Activated gamma-delta T cell treated with Interleukin-2 at 50 U/mL for 16 hours (primary cell): ENCODE measurements at regions not wholly inside any gene's neighbourhood (a gene's known extent, or its start where the extent isn't known, plus 50 kb on each side); places are given as distances from the start of the nearest gene placed in this dataset.

Experiments
- DNase-seq: peaks from one replicate; pipeline ENCODE4 v3.0.0-alpha.2; 2020

GRCh38 chr13:90116121-90116520 is 1231.4 kb upstream of the MIR17HG start:
- no peak for DNase-seq

- DNase-seq: no peak
These were observed 1228.9 kb upstream of the MIR17HG start for GRCh38 chr13:90118467-90119071.

GRCh38 chr13:90120026-90120425 is 1227.5 kb upstream of the MIR17HG start:
- DNase-seq: no peak

GRCh38 chr13:90121784-90122183 is 1225.7 kb upstream of the MIR17HG start:
- no peak for DNase-seq

GRCh38 chr13:90122531-90122930 is 1225.0 kb upstream of the MIR17HG start:
- DNase-seq: no peak

GRCh38 chr13:90135558-90135957 is 1211.9 kb upstream of the MIR17HG start:
- no peak for DNase-seq

GRCh38 chr13:90142251-90142650 is 1205.2 kb upstream of the MIR17HG start:
- no peak for DNase-seq

GRCh38 chr13:90154311-90154960 is 1193.1 kb upstream of the MIR17HG start:
- no peak for DNase-seq

- DNase-seq: no peak
These were observed 1191.1 kb upstream of the MIR17HG start for GRCh38 chr13:90156390-90156789.

- DNase-seq: no peak
These were observed 1178.5 kb upstream of the MIR17HG start for GRCh38 chr13:90168953-90169352.

- no peak for DNase-seq
These were observed 1177.3 kb upstream of the MIR17HG start for GRCh38 chr13:90170208-90170607.

- no peak for DNase-seq
These were observed 1175.8 kb upstream of the MIR17HG start for GRCh38 chr13:90171649-90172048.

GRCh38 chr13:90177512-90177911 is 1170.0 kb upstream of the MIR17HG start:
- DNase-seq: no peak

- DNase-seq: no peak
These were observed 1163.1 kb upstream of the MIR17HG start for GRCh38 chr13:90184355-90184754.

GRCh38 chr13:90185734-90186133 is 1161.8 kb upstream of the MIR17HG start:
- no peak for DNase-seq

GRCh38 chr13:90187478-90188350 is 1159.8 kb upstream of the MIR17HG start:
- DNase-seq: no peak

- no peak for DNase-seq
These were observed 1159.2 kb upstream of the MIR17HG start for GRCh38 chr13:90188351-90188636.

GRCh38 chr13:90197722-90198121 is 1149.8 kb upstream of the MIR17HG start:
- no peak for DNase-seq

GRCh38 chr13:90201202-90201601 is 1146.3 kb upstream of the MIR17HG start:
- no peak for DNase-seq

GRCh38 chr13:90201676-90202460 is 1145.6 kb upstream of the MIR17HG start:
- no peak for DNase-seq

GRCh38 chr13:90205081-90205480 is 1142.4 kb upstream of the MIR17HG start:
- DNase-seq: no peak

GRCh38 chr13:90205911-90206310 is 1141.6 kb upstream of the MIR17HG start:
- DNase-seq: no peak

- no peak for DNase-seq
These were observed 1130.2 kb upstream of the MIR17HG start for GRCh38 chr13:90217275-90217674.
